Nephron (organoid): ENCODE measurements at regions not wholly inside any gene's neighbourhood (a gene's known extent, or its start where the extent isn't known, plus 50 kb on each side); places are given as distances from the start of the nearest gene placed in this dataset.
A peak's percentile ranks its signal among the peaks of the same experiment; 100 is the strongest.

Experiments
- H3K27ac Mint-ChIP-seq, 3 experiments: 2 replicates each; pipeline ENCODE4 v1.8.0; 2020; ENCODE audit warnings: mixed read lengths in 3 of 3, mild to moderate bottlenecking in 2 of 3, moderate library complexity in 1 of 3
- H3K27me3 Mint-ChIP-seq: 2 replicates; pipeline ENCODE4 v1.8.0; 2021; ENCODE audit warnings: low read depth, mild to moderate bottlenecking, moderate library complexity, mixed read lengths
- H3K36me3 Mint-ChIP-seq: 2 replicates; pipeline ENCODE4 v1.8.0; 2020; ENCODE audit warnings: low read depth, mixed read lengths
- H3K4me1 Mint-ChIP-seq: 2 replicates; pipeline ENCODE4 v1.8.0; 2020; ENCODE audit warnings: mixed read lengths
- H3K4me3 Mint-ChIP-seq, 3 experiments: 2 replicates each; pipeline ENCODE4 v1.8.0; 2020; ENCODE audit warnings: mild to moderate bottlenecking in 3 of 3, mixed read lengths in 3 of 3, moderate library complexity in 2 of 3
- H3K9me3 Mint-ChIP-seq: 2 replicates; pipeline ENCODE4 v1.8.0; 2020; ENCODE audit warnings: mixed read lengths
- TF ChIP-seq, protein P1 (sequence below), 3 experiments: fragments of 200-600 bp; sonication (generic); IDR thresholded peaks; one replicate each; pipeline ENCODE4 v1.5.0; 2021; ENCODE audit warnings: antibody characterized with exemption in 3 of 3; ENCODE audit not compliant: unreplicated experiment in 3 of 3

DNA sequence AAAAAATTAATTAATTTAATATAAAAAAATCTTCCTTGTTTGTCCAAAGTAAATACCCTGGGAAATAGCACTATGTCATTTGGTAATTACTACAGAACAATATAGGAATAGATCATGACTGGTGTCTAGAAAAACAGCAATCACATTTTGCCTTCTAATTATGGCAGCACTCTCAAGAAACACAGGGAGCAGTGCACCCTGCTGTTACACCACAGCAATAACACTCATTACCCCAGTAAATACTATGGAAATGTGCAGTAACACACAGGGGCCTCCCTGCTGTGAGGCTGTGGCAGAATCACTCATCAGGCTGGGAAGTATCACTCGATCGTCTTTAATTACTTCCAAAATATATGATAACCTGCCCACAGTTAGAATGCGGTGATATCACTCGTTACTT is 646.0 kb downstream of the TUSC7 start:
- TF ChIP-seq, protein P1, sequence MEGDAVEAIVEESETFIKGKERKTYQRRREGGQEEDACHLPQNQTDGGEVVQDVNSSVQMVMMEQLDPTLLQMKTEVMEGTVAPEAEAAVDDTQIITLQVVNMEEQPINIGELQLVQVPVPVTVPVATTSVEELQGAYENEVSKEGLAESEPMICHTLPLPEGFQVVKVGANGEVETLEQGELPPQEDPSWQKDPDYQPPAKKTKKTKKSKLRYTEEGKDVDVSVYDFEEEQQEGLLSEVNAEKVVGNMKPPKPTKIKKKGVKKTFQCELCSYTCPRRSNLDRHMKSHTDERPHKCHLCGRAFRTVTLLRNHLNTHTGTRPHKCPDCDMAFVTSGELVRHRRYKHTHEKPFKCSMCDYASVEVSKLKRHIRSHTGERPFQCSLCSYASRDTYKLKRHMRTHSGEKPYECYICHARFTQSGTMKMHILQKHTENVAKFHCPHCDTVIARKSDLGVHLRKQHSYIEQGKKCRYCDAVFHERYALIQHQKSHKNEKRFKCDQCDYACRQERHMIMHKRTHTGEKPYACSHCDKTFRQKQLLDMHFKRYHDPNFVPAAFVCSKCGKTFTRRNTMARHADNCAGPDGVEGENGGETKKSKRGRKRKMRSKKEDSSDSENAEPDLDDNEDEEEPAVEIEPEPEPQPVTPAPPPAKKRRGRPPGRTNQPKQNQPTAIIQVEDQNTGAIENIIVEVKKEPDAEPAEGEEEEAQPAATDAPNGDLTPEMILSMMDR (IDR thresholded peaks at IDR 0.05; ENCODE audit: unreplicated experiment in 3 of 3): peak; percentile 31 to 59 (median 44)
- Mint-ChIP-seq H3K27ac (no peak overlapping the region), H3K4me3 (no peak overlapping the region), H3K9me3 (peaks cover 8% of the 10 kb centered on the region), H3K27me3 (no peaks in the 10 kb centered on the region), H3K36me3 (no peaks in the 10 kb centered on the region), H3K4me1 (no peaks in the 10 kb centered on the region)

DNA sequence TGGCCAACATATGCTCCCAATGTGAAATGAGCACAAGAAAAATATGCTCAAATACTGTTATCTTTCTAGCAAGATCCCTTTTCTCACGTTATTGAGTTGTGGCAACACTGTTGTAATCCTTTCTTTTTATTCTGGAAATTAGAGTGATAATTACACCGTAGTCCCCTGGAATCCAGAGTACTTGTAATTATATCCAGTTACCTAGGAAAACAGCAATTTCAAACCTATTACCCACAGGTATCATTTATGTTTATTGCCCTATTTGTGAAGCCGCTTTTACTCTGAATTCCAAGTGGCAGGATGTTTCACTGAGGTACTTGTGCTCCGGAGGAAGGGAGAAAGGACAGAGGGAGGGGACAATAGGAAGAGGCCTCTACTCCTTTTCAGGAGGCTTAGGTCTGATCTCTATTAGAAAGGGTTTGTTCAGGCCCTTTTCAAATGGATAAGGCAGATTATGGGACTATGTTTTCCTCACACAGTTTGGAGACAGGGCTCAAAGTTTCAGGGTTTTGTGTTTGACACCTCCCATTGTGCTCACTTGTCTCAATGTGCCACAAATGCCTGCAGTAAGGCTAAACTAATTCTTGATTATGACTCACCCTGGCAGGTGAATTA is 646.6 kb downstream of the TUSC7 start:
- Mint-ChIP-seq H3K4me1 (no peaks in the 10 kb centered on the region), H3K27ac (no peak overlapping the region), H3K4me3 (no peak overlapping the region), H3K9me3 (peaks cover 13% of the 10 kb centered on the region), H3K27me3 (no peaks in the 10 kb centered on the region), H3K36me3 (no peaks in the 10 kb centered on the region)
- TF ChIP-seq, protein P1 (IDR thresholded peaks at IDR 0.05; ENCODE audit: unreplicated experiment in 3 of 3): no peak

DNA sequence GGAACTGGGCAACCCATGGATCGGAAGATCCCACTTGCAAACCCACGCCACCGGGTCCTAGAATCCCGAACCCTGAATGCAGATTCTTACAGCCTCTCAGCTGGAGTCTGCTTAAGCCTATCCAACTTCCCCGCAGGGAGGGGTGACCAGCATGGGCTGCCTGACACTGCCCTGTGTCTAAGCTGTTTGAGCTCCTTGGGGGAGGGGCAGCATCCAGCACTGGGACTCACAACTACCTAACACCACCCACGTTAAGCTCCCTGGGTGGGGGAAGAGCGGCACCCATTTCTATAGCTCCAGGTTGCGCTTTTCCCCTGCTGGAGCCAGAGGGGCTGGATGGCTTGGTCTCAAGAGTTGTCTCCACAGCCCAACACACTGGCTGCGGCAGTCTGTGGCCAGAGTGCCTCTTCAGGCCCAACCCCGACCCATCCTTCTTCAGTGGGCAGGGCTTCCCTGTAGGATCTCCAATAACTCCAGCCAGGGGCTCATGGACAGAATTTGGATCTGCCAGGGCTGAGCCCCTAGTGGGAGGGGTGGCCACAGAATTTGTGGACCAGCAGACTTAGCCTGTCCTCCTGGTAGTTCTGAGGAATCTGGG is 649.2 kb downstream of the TUSC7 start:
- no peak overlapping the region for H3K27ac Mint-ChIP-seq
- TF ChIP-seq, protein P1 (IDR thresholded peaks at IDR 0.05; ENCODE audit: unreplicated experiment in 3 of 3): no peak
- no peaks in the 10 kb centered on the region for H3K36me3 Mint-ChIP-seq
- no peak overlapping the region for H3K4me3 Mint-ChIP-seq
- peaks cover 36% of the 10 kb centered on the region for H3K9me3 Mint-ChIP-seq
- no peaks in the 10 kb centered on the region for H3K27me3 Mint-ChIP-seq
- no peaks in the 10 kb centered on the region for H3K4me1 Mint-ChIP-seq

DNA sequence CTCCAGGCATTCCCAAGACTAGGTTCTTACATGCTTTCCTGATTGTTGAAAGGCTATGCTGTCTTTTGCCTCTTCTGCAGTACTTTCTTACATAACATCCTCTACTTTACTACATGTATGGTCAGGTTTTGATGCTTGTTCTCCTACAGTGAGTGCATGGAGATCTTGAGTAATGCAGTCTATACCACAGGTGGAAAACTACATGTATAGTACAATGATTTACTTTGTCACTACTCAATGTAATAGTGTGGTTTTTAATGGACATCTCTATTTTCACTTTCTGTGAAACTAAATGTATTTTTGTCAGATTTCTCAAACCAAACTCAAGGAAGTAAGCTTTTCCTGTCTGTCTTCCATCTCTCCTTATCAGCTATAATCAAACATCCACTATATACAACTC is 657.0 kb downstream of the TUSC7 start:
- Mint-ChIP-seq H3K4me3 (no peak overlapping the region), H3K9me3 (peaks cover 19% of the 10 kb centered on the region), H3K4me1 (no peaks in the 10 kb centered on the region), H3K36me3 (no peaks in the 10 kb centered on the region), H3K27me3 (no peaks in the 10 kb centered on the region), H3K27ac (no peak overlapping the region)
- TF ChIP-seq, protein P1 (IDR thresholded peaks at IDR 0.05; ENCODE audit: unreplicated experiment in 3 of 3): no peak

DNA sequence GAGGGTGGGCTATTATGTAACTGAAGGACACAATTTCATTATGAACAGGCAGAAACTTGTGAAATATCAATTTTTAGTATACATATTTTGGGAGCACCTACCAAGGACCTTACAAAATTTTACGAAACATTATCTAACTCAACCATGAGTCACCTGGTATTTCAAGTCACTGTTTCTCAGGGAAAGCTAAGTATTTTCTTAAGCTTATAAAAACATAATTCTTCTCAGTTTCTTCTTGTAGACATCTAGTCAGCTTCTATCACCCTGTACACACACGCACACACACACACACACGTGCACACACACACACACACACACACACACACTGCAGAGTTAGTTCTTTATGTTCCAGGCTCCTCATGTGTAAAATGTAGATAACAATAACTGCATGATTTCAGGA is 658.3 kb downstream of the TUSC7 start:
- Mint-ChIP-seq H3K9me3 (peaks cover 8% of the 10 kb centered on the region), H3K4me1 (no peaks in the 10 kb centered on the region), H3K27me3 (no peaks in the 10 kb centered on the region), H3K27ac (no peak overlapping the region), H3K36me3 (no peaks in the 10 kb centered on the region), H3K4me3 (no peak overlapping the region)
- TF ChIP-seq, protein P1 (IDR thresholded peaks at IDR 0.05; ENCODE audit: unreplicated experiment in 3 of 3): no peak

DNA sequence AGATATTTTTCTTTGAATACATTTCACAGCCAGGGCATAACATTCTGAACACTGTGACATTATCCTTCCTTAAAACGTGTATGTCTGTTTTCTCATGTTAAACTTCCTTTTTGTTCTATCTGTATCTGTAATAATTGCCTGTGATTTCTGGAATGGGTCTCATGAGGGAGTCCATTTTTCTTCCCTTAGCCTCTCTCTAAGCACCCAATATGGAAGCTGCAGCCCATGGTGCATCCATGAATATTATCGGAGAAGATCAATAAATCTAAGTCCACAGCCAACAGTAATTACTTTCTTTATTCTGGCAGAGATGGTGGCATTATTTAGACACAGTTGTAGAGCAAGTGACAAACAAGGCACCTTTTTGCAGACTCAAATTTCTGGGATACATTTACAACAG is 671.1 kb downstream of the TUSC7 start:
- TF ChIP-seq, protein P1 (IDR thresholded peaks at IDR 0.05; ENCODE audit: unreplicated experiment in 3 of 3): no peak
- Mint-ChIP-seq H3K9me3 (peaks cover 10% of the 10 kb centered on the region), H3K27ac (no peak overlapping the region), H3K4me1 (no peaks in the 10 kb centered on the region), H3K27me3 (no peaks in the 10 kb centered on the region), H3K36me3 (no peaks in the 10 kb centered on the region), H3K4me3 (no peak overlapping the region)
